Esophagus (tissue), 2 donors: ENCODE measurements at regions not wholly inside any gene's neighbourhood (a gene's known extent, or its start where the extent isn't known, plus 50 kb on each side); places are given as distances from the start of the nearest gene placed in this dataset.
"Not testable (repeated sequence)": the region's sequence is repeated elsewhere in the genome, so short reads cannot be mapped to it uniquely, and the experiment has no call there.

ENCODE experiments used
- H3K27ac ChIP-seq, 2 donors: one replicate each; pipeline ENCODE4 v1.5.1; 2013; ENCODE audit warnings: low read depth in 2 of 2, mild to moderate bottlenecking in 2 of 2, inconsistent platforms in 1 of 2, low read length in 1 of 2, moderate library complexity in 1 of 2
- H3K27me3 ChIP-seq, 2 donors: one replicate each; pipeline ENCODE4 v1.6.1; 2013; ENCODE audit warnings: low read length in 2 of 2, control low read depth in 1 of 2, mild to moderate bottlenecking in 1 of 2; ENCODE audit not compliant: insufficient read depth in 2 of 2, control insufficient read depth in 1 of 2
- H3K36me3 ChIP-seq, 2 donors: one replicate each; pipeline ENCODE4 v1.6.1; 2013; ENCODE audit warnings: low read length in 1 of 2; ENCODE audit not compliant: control insufficient read depth in 2 of 2, insufficient read depth in 2 of 2
- H3K4me1 ChIP-seq, 2 donors: one replicate each; pipeline ENCODE4 v1.6.1; 2013; ENCODE audit warnings: low read length in 1 of 2; ENCODE audit not compliant: control insufficient read depth in 2 of 2, insufficient read depth in 2 of 2
- H3K4me3 ChIP-seq, 2 donors: one replicate each; pipeline ENCODE4 v1.5.1; 2013; ENCODE audit warnings: low read length in 2 of 2, mild to moderate bottlenecking in 2 of 2, low read depth in 1 of 2, moderate library complexity in 1 of 2
- H3K9me3 ChIP-seq, 2 donors: one replicate each; pipeline ENCODE4 v1.6.1; 2013; ENCODE audit warnings: mild to moderate bottlenecking in 2 of 2, low read depth in 1 of 2, low read length in 1 of 2, moderate library complexity in 1 of 2; ENCODE audit not compliant: control insufficient read depth in 2 of 2, insufficient read depth in 1 of 2
- WGBS, 2 donors: extraction: QIAGEN DNeasy Blood & Tissue Kit; methylation state at CpG; one replicate each; pipeline ENCODE4 v1.1.7; 2013; 5-methylcytosine and 5-hydroxymethylcytosine counted together
- donor health status: healthy with polysubstance abuse.
- donor health status: Bipolar disorder and iron deficiency.

GRCh38 chr18:60898111-60898510 is 435.1 kb upstream of the CDH20 start:
- H3K4me3 ChIP-seq: no peak overlapping the region
- H3K9me3 ChIP-seq: no peaks in the 10 kb centered on the region
- no peaks in the 10 kb centered on the region for H3K27me3 ChIP-seq
- no peaks in the 10 kb centered on the region for H3K36me3 ChIP-seq
- no peaks in the 10 kb centered on the region for H3K4me1 ChIP-seq
- H3K27ac ChIP-seq: no peak overlapping the region
- WGBS, 2 donors: 87 to 88% methylated on average over 4 of the region's 4 CpGs

- 57 to 64% methylated on average over 3 of the region's 3 CpGs for WGBS, 2 donors
- no peaks in the 10 kb centered on the region for H3K9me3 ChIP-seq
- H3K27ac ChIP-seq: no peak overlapping the region
- H3K4me3 ChIP-seq: no peak overlapping the region
- no peaks in the 10 kb centered on the region for H3K27me3 ChIP-seq
- H3K4me1 ChIP-seq: no peaks in the 10 kb centered on the region
- no peaks in the 10 kb centered on the region for H3K36me3 ChIP-seq
These were observed 427.5 kb upstream of the CDH20 start for GRCh38 chr18:60905699-60906098.

- Histone ChIP-seq H3K4me1 (no peaks in the 10 kb centered on the region), H3K9me3 (no peaks in the 10 kb centered on the region), H3K4me3 (no peak overlapping the region), H3K36me3 (no peaks in the 10 kb centered on the region), H3K27ac (no peak overlapping the region), H3K27me3 (no peaks in the 10 kb centered on the region)
These were observed 422.7 kb upstream of the CDH20 start for GRCh38 chr18:60910534-60910933.

- 87 to 88% methylated on average over 2 of the region's 2 CpGs for WGBS, 2 donors
- no peaks in the 10 kb centered on the region for H3K9me3 ChIP-seq
These were observed 421.7 kb upstream of the CDH20 start for GRCh38 chr18:60911504-60911903.

GRCh38 chr18:60915160-60915559 is 418.1 kb upstream of the CDH20 start:
- no peak overlapping the region for H3K27ac ChIP-seq
- no peaks in the 10 kb centered on the region for H3K9me3 ChIP-seq
- H3K27me3 ChIP-seq: no peaks in the 10 kb centered on the region
- no peaks in the 10 kb centered on the region for H3K4me1 ChIP-seq
- 38 to 40% methylated on average over 2 of the region's 2 CpGs for WGBS, 2 donors
- H3K36me3 ChIP-seq: no peaks in the 10 kb centered on the region
- no peak overlapping the region for H3K4me3 ChIP-seq

More at GRCh38 chr18:60911504-60911903, 421.7 kb upstream of the CDH20 start:
- no peak overlapping the region for H3K4me3 ChIP-seq
- no peaks in the 10 kb centered on the region for H3K27me3 ChIP-seq
- no peaks in the 10 kb centered on the region for H3K36me3 ChIP-seq
- no peak overlapping the region for H3K27ac ChIP-seq
- H3K4me1 ChIP-seq: no peaks in the 10 kb centered on the region

- not testable (repeated sequence) for H3K4me1 ChIP-seq, H3K4me3 ChIP-seq, H3K9me3 ChIP-seq, H3K27ac ChIP-seq, H3K36me3 ChIP-seq, H3K27me3 ChIP-seq
- WGBS, 2 donors: 89 to 92% methylated on average over 4 of the region's 4 CpGs
These were observed 414.4 kb upstream of the CDH20 start for GRCh38 chr18:60918862-60919261.

GRCh38 chr18:60925892-60926291 is 407.3 kb upstream of the CDH20 start:
- Histone ChIP-seq H3K4me3 (no peak overlapping the region), H3K27ac (no peak overlapping the region), H3K36me3 (no peaks in the 10 kb centered on the region), H3K9me3 (no peaks in the 10 kb centered on the region), H3K4me1 (no peaks in the 10 kb centered on the region), H3K27me3 (no peaks in the 10 kb centered on the region)
- WGBS, 2 donors: 90 to 96% methylated on average over 8 of the region's 8 CpGs

- Histone ChIP-seq H3K27ac (no peak overlapping the region), H3K4me3 (no peak overlapping the region), H3K9me3 (no peaks in the 10 kb centered on the region), H3K4me1 (no peaks in the 10 kb centered on the region), H3K36me3 (no peaks in the 10 kb centered on the region), H3K27me3 (no peaks in the 10 kb centered on the region)
- WGBS, 2 donors: 73 to 82% methylated on average over 3 of the region's 3 CpGs
These were observed 403.3 kb upstream of the CDH20 start for GRCh38 chr18:60929966-60930365.

GRCh38 chr18:60935041-60935910 is 398.0 kb upstream of the CDH20 start:
- 42 to 45% methylated on average over 5 of the region's 5 CpGs for WGBS, 2 donors
- H3K4me1 ChIP-seq: no peaks in the 10 kb centered on the region
- H3K9me3 ChIP-seq: no peaks in the 10 kb centered on the region
- no peaks in the 10 kb centered on the region for H3K27me3 ChIP-seq
- no peak overlapping the region for H3K27ac ChIP-seq
- no peak overlapping the region for H3K4me3 ChIP-seq
- H3K36me3 ChIP-seq: no peaks in the 10 kb centered on the region

- no peaks in the 10 kb centered on the region for H3K36me3 ChIP-seq
- no peak overlapping the region for H3K27ac ChIP-seq
- no peaks in the 10 kb centered on the region for H3K4me1 ChIP-seq
- H3K9me3 ChIP-seq: no peaks in the 10 kb centered on the region
- H3K27me3 ChIP-seq: no peaks in the 10 kb centered on the region
- no peak overlapping the region for H3K4me3 ChIP-seq
These were observed 397.1 kb upstream of the CDH20 start for GRCh38 chr18:60936101-60936500.
